Right cardiac atrium (tissue), 5 donors: ENCODE measurements at regions not wholly inside any gene's neighbourhood (a gene's known extent, or its start where the extent isn't known, plus 50 kb on each side); places are given as distances from the start of the nearest gene placed in this dataset.

Source experiments
- ATAC-seq, 2 donors: fragments of 200-7000 bp; cut with Tn5 transposase; one replicate each; pipeline versions ENCODE4 v1.8.0 to v1.9.1; 2020; ENCODE audit warnings: moderate library complexity in 2 of 2, mild to moderate bottlenecking in 1 of 2
- DNase-seq, 3 donors: peaks; one replicate each; pipeline ENCODE4 v3.0.0-alpha.2; 2020
- H3K27ac ChIP-seq: one replicate; pipeline ENCODE4 v1.5.1; 2013; ENCODE audit warnings: mild to moderate bottlenecking, low read length, control low read depth, moderate library complexity
- H3K27me3 ChIP-seq: one replicate; pipeline ENCODE4 v1.6.1; 2013; ENCODE audit not compliant: control insufficient read depth, insufficient read depth
- H3K4me1 ChIP-seq: one replicate; pipeline ENCODE4 v1.6.1; 2013; ENCODE audit warnings: low read length; ENCODE audit not compliant: control insufficient read depth, insufficient read depth
- H3K4me3 ChIP-seq: one replicate; pipeline ENCODE4 v1.5.1; 2013; ENCODE audit warnings: low read length, control low read depth
- H3K9me3 ChIP-seq: one replicate; pipeline ENCODE4 v1.6.1; 2013; ENCODE audit warnings: low read length; ENCODE audit not compliant: control insufficient read depth
- WGBS: extraction: QIAGEN DNeasy Blood & Tissue Kit; methylation state at CpG from one replicate; pipeline ENCODE4 v1.1.7; 2013; 5-methylcytosine and 5-hydroxymethylcytosine counted together
- intact Hi-C, 4 donors: fragments of 100-400 bp; cut with DNase I; formaldehyde crosslinking; loops; one replicate each; pipeline versions ENCODE4 v1.11.0 to v1.14.0; 2022 to 2023
- donor health status: healthy with polysubstance abuse.
- donor health status: DM: no; HTN: yes; CAD: no.
- donor health status: DM: no; HTN: no; CAD: no.
- donor health status: DM: no; HTN: yes; CAD: no; lungs with severe emphysema.
- donor health status: DM: yes; HTN: yes; CAD: no.

DNA sequence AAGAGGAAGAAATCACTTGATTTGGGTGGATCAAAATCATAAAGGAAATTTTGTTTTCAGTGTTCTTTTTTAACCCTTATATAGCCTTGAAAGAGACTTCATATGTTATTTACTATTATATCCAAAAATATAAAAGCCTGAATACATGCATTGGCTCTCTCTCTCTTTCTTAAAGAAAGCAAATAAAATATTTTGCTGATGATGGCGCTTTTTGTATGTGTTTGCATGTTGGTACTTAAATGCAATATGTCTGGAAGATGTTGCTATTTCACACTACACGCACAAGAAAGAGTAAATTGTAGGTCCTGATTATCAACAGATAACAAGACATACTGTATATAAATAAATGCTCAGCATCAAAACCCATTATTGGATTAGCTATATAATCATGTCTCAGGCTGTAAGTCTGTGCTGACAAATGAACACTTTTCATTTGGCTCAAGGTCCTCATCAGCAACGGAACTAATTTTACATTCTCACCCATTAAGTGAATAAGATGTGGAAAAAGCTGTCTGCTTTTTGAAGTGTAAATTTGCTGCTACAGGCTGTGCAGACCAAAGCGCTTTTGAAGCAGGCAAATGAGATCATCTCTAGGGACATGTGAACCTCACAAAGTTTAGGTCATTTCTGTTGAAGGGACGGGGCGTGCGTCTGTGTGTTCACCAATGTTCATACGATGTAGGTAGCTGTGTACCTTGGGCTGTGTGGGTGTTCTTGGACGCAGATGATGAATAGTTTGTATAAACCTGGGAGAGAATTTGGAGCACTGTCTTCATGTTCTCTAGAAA lies 122.4 kb upstream of the LMO4 start:
- no peak for DNase-seq
- Histone ChIP-seq H3K27me3 (no peaks in the 10 kb centered on the region), H3K4me1 (no peaks in the 10 kb centered on the region), H3K4me3 (no peak overlapping the region), H3K27ac (no peak overlapping the region), H3K9me3 (no peaks in the 10 kb centered on the region)
- ATAC-seq: no peak
- intact Hi-C loops: no loop called here
- WGBS: 92% methylated on average over 9 of the region's 9 CpGs

DNA sequence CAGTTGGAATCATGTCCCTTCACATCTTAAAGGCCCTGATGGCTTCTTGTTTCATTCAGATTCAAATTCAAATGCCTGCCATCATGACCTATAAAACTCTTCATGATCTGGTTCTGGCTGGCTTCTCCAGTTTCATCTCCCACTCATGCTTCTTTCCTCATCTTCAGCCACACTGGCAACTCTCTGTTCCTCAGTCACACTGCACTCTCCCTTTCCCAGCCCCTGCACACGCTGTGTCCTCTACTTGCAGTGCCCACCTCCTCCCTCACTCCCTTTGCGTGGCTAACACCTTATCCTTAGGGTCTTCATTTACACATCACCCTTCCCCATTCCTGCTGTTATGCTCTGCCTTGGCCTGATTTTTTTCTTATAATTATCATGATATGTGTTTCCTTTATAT lies 120.6 kb upstream of the LMO4 start:
- H3K4me1 ChIP-seq: no peaks in the 10 kb centered on the region
- H3K27me3 ChIP-seq: no peaks in the 10 kb centered on the region
- intact Hi-C loops: no loop called here
- H3K4me3 ChIP-seq: no peak overlapping the region
- WGBS: 94% methylated on average over 2 of the region's 2 CpGs
- H3K27ac ChIP-seq: no peak overlapping the region
- no peak for DNase-seq
- no peak for ATAC-seq
- no peaks in the 10 kb centered on the region for H3K9me3 ChIP-seq

- intact Hi-C loops: no loop called here
- Histone ChIP-seq H3K27ac (no peak overlapping the region), H3K27me3 (no peaks in the 10 kb centered on the region), H3K4me3 (no peak overlapping the region), H3K9me3 (no peaks in the 10 kb centered on the region), H3K4me1 (no peaks in the 10 kb centered on the region)
- WGBS: 75% methylated on average over 4 of the region's 4 CpGs
- DNase-seq (no peak), ATAC-seq (no peak)
These were observed 119.7 kb upstream of the LMO4 start for GRCh38 chr1:87208931-87209330.

GRCh38 chr1:87210151-87210550 lies 118.5 kb upstream of the LMO4 start:
- H3K9me3 ChIP-seq: no peaks in the 10 kb centered on the region
- H3K27ac ChIP-seq: no peak overlapping the region
- ATAC-seq (no peak), DNase-seq (no peak)
- H3K4me3 ChIP-seq: no peak overlapping the region
- 92% methylated on average over 3 of the region's 3 CpGs for WGBS
- intact Hi-C loops: no loop called here
- H3K27me3 ChIP-seq: no peaks in the 10 kb centered on the region
- H3K4me1 ChIP-seq: no peaks in the 10 kb centered on the region

GRCh38 chr1:87212431-87213134 lies 116.1 kb upstream of the LMO4 start:
- Histone ChIP-seq H3K27ac (no peak overlapping the region), H3K9me3 (no peaks in the 10 kb centered on the region), H3K4me1 (no peaks in the 10 kb centered on the region), H3K27me3 (no peaks in the 10 kb centered on the region), H3K4me3 (no peak overlapping the region)
- intact Hi-C loops: no loop called here
- no peak for ATAC-seq
- WGBS: 60% methylated on average over 6 of the region's 6 CpGs
- no peak for DNase-seq

GRCh38 chr1:87213135-87213515 lies 115.6 kb upstream of the LMO4 start:
- Histone ChIP-seq H3K4me3 (no peak overlapping the region), H3K27ac (no peak overlapping the region), H3K9me3 (no peaks in the 10 kb centered on the region), H3K4me1 (no peaks in the 10 kb centered on the region), H3K27me3 (no peaks in the 10 kb centered on the region)
- intact Hi-C loops: no loop called here
- WGBS: 75% methylated on average over 10 of the region's 10 CpGs
- ATAC-seq (no peak), DNase-seq (peak in 1 of 3 donors; percentile 53)

GRCh38 chr1:87215592-87215991 lies 113.1 kb upstream of the LMO4 start:
- intact Hi-C loops: no loop called here
- H3K27me3 ChIP-seq: no peaks in the 10 kb centered on the region
- 94% methylated on average over 1 of the region's 1 CpG for WGBS
- no peaks in the 10 kb centered on the region for H3K4me1 ChIP-seq
- H3K27ac ChIP-seq: no peak overlapping the region
- no peaks in the 10 kb centered on the region for H3K9me3 ChIP-seq
- H3K4me3 ChIP-seq: no peak overlapping the region
- DNase-seq (no peak), ATAC-seq (no peak)

DNA sequence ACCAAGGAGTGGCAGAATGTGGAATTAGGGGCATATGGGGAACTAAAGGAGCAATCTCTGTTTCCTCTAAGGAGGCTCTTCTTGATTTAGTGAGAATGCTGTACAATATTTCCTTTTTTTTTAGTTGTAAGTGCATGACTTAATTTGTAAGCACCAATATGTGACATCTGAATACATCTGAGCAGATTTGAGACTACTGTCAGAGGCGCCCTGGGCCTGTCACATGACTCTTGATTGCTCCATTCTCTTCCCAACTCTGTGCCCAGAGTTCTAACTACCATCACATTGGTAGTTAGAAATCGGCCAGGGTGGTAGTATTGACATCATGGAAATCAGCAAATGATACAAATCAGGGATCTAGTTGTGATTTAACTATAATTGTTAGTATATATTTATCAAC lies 110.1 kb upstream of the LMO4 start:
- no peak for ATAC-seq
- DNase-seq: no peak
- Histone ChIP-seq H3K4me1 (no peaks in the 10 kb centered on the region), H3K27ac (no peak overlapping the region), H3K27me3 (no peaks in the 10 kb centered on the region), H3K4me3 (no peak overlapping the region), H3K9me3 (no peaks in the 10 kb centered on the region)
- 73% methylated on average over 2 of the region's 2 CpGs for WGBS
- intact Hi-C loops: no loop called here

DNA sequence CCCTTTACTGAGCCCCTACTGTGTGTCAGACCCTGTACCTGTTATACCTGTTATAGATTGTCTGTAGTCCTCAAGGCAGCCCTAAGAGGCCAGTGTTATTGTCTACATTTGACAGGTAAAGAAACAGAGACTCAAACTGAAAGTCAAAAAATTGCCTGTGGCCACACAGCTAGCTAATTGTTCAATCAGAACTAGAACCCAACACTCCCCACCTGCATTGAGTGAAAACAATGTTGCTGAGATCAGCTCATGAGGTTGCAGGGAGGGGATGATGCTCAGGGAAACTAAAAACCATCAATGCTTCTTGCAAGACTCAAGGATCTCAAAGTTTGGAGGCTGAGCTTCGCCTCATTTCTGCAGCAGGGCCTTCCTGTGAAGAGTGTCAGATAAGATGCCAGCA lies 109.5 kb upstream of the LMO4 start:
- WGBS: 61% methylated on average over 1 of the region's 1 CpG
- H3K27ac ChIP-seq: no peak overlapping the region
- no peaks in the 10 kb centered on the region for H3K27me3 ChIP-seq

DNA sequence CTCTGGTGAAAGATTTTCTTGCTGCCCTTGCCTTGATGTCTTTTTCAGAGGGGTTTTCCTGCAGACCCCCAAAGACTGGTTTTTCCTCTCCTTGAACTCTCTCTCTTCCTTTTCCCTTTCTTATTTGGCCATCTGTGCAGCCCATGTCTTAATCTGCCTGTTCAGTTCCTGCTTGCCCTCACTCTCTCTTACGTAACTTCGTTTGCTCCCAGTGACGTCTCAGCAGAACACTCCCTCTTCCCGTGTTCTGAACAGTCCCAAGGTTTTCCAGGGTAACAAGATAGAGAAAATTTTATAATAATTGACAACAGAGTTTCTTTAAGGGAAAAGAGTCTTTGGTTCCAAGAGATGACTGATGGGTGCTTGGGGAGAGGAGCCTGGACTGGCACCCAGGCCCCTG lies 109.1 kb upstream of the LMO4 start:
- intact Hi-C loops: no loop called here
- ATAC-seq (peak; percentile 71 to 73), DNase-seq (no peak)
- Histone ChIP-seq H3K27me3 (no peaks in the 10 kb centered on the region), H3K4me1 (no peaks in the 10 kb centered on the region), H3K4me3 (no peak overlapping the region), H3K27ac (no peak overlapping the region), H3K9me3 (no peaks in the 10 kb centered on the region)
- 46% methylated on average over 4 of the region's 4 CpGs for WGBS

More for the DNA sequence above, 109.5 kb upstream of the LMO4 start:
- DNase-seq (no peak), ATAC-seq (no peak)
- Histone ChIP-seq H3K4me3 (no peak overlapping the region), H3K4me1 (no peaks in the 10 kb centered on the region), H3K9me3 (no peaks in the 10 kb centered on the region)
- intact Hi-C loops: no loop called here

- 88% methylated on average over 1 of the region's 1 CpG for WGBS
- intact Hi-C loops: no loop called here
- ATAC-seq: no peak
- no peak for DNase-seq
- Histone ChIP-seq H3K27me3 (no peaks in the 10 kb centered on the region), H3K4me1 (no peaks in the 10 kb centered on the region), H3K27ac (no peak overlapping the region), H3K4me3 (no peak overlapping the region), H3K9me3 (no peaks in the 10 kb centered on the region)
These were observed 107.7 kb upstream of the LMO4 start for GRCh38 chr1:87220993-87221392.
